Skeletal muscle tissue (tissue), 3 donors: ENCODE measurements at regions not wholly inside any gene's neighbourhood (a gene's known extent, or its start where the extent isn't known, plus 50 kb on each side); places are given as distances from the start of the nearest gene placed in this dataset.

Experiments
- H3K27ac ChIP-seq: one replicate; pipeline ENCODE4 v1.7.0; 2013; ENCODE audit warnings: mild to moderate bottlenecking, low read depth, low read length, inconsistent platforms
- H3K27me3 ChIP-seq, 3 donors: one replicate each; pipeline ENCODE4 v1.7.0; 2013; ENCODE audit warnings: low read length in 3 of 3; ENCODE audit not compliant: control insufficient read depth in 3 of 3, insufficient read depth in 3 of 3
- H3K36me3 ChIP-seq, 3 donors: one replicate each; pipeline ENCODE4 v1.7.0; 2013; ENCODE audit warnings: low read length in 3 of 3; ENCODE audit not compliant: control insufficient read depth in 3 of 3, insufficient read depth in 3 of 3
- H3K4me1 ChIP-seq, 3 donors: one replicate each; pipeline ENCODE4 v1.7.0; 2013; ENCODE audit warnings: low read length in 3 of 3, mild to moderate bottlenecking in 3 of 3; ENCODE audit not compliant: control insufficient read depth in 3 of 3, insufficient read depth in 3 of 3
- H3K4me3 ChIP-seq, 3 donors: one replicate each; pipeline ENCODE4 v1.7.0; 2013; ENCODE audit warnings: low read length in 3 of 3
- H3K9ac ChIP-seq, 3 donors: one replicate each; pipeline ENCODE4 v1.7.0; 2013; ENCODE audit warnings: low read length in 3 of 3, mild to moderate bottlenecking in 3 of 3, moderate library complexity in 2 of 3, low read depth in 1 of 3
- H3K9me3 ChIP-seq, 3 donors: one replicate each; pipeline ENCODE4 v1.7.0; 2013; ENCODE audit warnings: low read length in 3 of 3; ENCODE audit not compliant: control insufficient read depth in 3 of 3
- donor health status: Osteomylitis.

DNA sequence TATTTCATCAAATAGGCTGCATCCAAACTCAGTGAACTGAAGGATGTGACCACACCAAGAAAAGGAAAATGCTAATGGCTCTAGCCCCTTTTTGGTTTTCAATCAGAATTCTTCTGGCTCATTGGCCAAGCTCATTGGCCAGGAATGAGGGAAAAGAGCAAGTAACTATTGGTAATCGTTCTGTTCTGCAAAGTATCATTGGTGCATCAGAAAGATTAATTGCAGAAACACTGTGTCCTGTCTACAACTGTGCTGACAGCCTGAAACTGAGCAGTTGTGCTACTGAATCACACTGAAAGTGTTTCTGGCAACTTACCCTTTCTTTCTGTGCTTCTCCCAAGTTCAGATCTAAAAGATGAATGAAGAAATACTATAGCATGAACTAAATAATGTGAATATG lies 116.4 kb upstream of the ROBO2 start:
- Histone ChIP-seq H3K36me3 (no peaks in the 10 kb centered on the region), H3K9ac (no peak overlapping the region), H3K9me3 (no peaks in the 10 kb centered on the region), H3K27ac (no peak overlapping the region), H3K4me3 (no peak overlapping the region), H3K27me3 (no peaks in the 10 kb centered on the region), H3K4me1 (no peaks in the 10 kb centered on the region)

- Histone ChIP-seq H3K27ac (no peak overlapping the region), H3K4me1 (no peaks in the 10 kb centered on the region), H3K9ac (no peak overlapping the region), H3K4me3 (no peak overlapping the region), H3K36me3 (no peaks in the 10 kb centered on the region), H3K27me3 (no peaks in the 10 kb centered on the region), H3K9me3 (no peaks in the 10 kb centered on the region)
Measured at GRCh38 chr3:76930712-76931111, 109.2 kb upstream of the ROBO2 start.

GRCh38 chr3:76933245-76933644 lies 106.7 kb upstream of the ROBO2 start:
- Histone ChIP-seq H3K4me3 (no peak overlapping the region), H3K36me3 (no peaks in the 10 kb centered on the region), H3K9ac (no peak overlapping the region)

DNA sequence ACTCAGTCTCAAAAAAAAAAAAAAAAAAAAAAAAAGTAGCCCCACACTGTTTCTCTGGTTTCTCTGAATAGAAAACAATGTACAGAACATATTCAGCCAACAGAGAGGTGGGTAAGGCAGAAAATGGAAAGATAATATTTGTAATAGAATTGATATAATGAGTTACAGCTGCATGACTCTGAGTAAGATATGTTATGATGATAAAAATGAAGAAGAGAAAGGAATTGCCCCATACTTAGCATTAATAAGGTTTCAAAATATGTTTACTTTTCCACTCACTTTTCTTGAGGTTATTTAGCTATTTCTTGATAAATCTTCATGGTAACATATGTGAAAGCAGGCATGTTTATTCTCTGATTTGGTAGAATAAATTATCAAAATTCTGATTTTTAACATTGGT lies 100.9 kb upstream of the ROBO2 start:
- H3K9me3 ChIP-seq = no peaks in the 10 kb centered on the region
- H3K9ac ChIP-seq = no peak overlapping the region
- no peaks in the 10 kb centered on the region for H3K4me1 ChIP-seq
- H3K27me3 ChIP-seq = no peaks in the 10 kb centered on the region
- no peak overlapping the region for H3K4me3 ChIP-seq
- H3K36me3 ChIP-seq = no peaks in the 10 kb centered on the region
- H3K27ac ChIP-seq = no peak overlapping the region

More at GRCh38 chr3:76933245-76933644, 106.7 kb upstream of the ROBO2 start:
- no peaks in the 10 kb centered on the region for H3K9me3 ChIP-seq
- no peaks in the 10 kb centered on the region for H3K27me3 ChIP-seq
- H3K4me1 ChIP-seq = no peaks in the 10 kb centered on the region
- no peak overlapping the region for H3K27ac ChIP-seq

GRCh38 chr3:76940181-76940770 lies 99.6 kb upstream of the ROBO2 start:
- Histone ChIP-seq H3K36me3 (no peaks in the 10 kb centered on the region), H3K4me1 (no peaks in the 10 kb centered on the region), H3K9me3 (no peaks in the 10 kb centered on the region), H3K27ac (no peak overlapping the region), H3K27me3 (no peaks in the 10 kb centered on the region), H3K9ac (no peak overlapping the region), H3K4me3 (no peak overlapping the region)

DNA sequence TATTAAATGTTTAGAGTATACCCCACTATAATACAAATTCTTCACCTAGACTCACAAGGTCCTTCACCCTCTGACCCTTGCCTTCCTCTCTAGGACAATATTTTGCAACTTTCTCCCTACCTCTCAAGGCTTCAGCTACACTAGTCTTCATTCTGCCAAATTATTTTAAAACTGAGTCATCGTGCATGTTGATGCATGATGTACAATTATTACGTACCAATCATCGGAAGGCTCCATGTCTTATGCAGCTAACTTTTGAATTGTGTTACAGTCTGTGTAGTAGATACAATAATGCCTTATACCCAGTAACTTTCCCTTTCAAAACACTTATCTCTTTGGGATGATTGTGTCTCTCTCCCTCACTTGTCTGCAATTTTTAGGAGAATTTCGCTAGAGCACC lies 98.5 kb upstream of the ROBO2 start:
- no peaks in the 10 kb centered on the region for H3K27me3 ChIP-seq
- H3K9me3 ChIP-seq = no peaks in the 10 kb centered on the region
- no peak overlapping the region for H3K27ac ChIP-seq
- no peak overlapping the region for H3K9ac ChIP-seq
- no peaks in the 10 kb centered on the region for H3K36me3 ChIP-seq
- H3K4me1 ChIP-seq = no peaks in the 10 kb centered on the region
- H3K4me3 ChIP-seq = no peak overlapping the region

GRCh38 chr3:76942101-76942500 lies 97.8 kb upstream of the ROBO2 start:
- H3K4me1 ChIP-seq = no peaks in the 10 kb centered on the region
- no peak overlapping the region for H3K9ac ChIP-seq
- H3K27ac ChIP-seq = no peak overlapping the region
- no peak overlapping the region for H3K4me3 ChIP-seq
- no peaks in the 10 kb centered on the region for H3K9me3 ChIP-seq
- no peaks in the 10 kb centered on the region for H3K27me3 ChIP-seq
- no peaks in the 10 kb centered on the region for H3K36me3 ChIP-seq

DNA sequence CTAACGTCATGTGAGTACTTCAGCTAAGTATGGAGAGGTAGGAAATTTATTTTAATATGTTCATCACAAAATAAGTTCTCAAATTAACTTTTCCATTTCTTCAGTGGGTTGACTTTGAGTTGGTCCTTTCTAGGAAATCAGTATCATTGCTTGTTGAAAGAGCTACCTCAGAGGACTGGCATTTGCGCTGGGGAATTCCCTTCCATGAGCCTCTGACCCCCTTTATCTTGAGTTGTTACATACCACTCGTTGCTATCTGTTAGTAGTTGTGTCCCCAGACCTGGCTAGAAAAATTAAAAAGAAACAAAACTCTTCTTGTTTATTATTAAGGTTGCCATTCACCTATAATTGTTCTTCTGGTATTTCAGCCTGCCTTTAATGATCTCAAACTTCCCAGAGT lies 96.8 kb upstream of the ROBO2 start:
- H3K36me3 ChIP-seq = no peaks in the 10 kb centered on the region
- H3K9me3 ChIP-seq = no peaks in the 10 kb centered on the region
- no peak overlapping the region for H3K27ac ChIP-seq
- no peak overlapping the region for H3K9ac ChIP-seq
- H3K27me3 ChIP-seq = no peaks in the 10 kb centered on the region
- H3K4me3 ChIP-seq = no peak overlapping the region
- H3K4me1 ChIP-seq = no peaks in the 10 kb centered on the region

- no peak overlapping the region for H3K27ac ChIP-seq
- no peaks in the 10 kb centered on the region for H3K4me1 ChIP-seq
- H3K9ac ChIP-seq = no peak overlapping the region
- H3K36me3 ChIP-seq = no peaks in the 10 kb centered on the region
- no peaks in the 10 kb centered on the region for H3K27me3 ChIP-seq
- H3K9me3 ChIP-seq = no peaks in the 10 kb centered on the region
- H3K4me3 ChIP-seq = no peak overlapping the region
Measured at GRCh38 chr3:76943671-76944070, 96.2 kb upstream of the ROBO2 start.

DNA sequence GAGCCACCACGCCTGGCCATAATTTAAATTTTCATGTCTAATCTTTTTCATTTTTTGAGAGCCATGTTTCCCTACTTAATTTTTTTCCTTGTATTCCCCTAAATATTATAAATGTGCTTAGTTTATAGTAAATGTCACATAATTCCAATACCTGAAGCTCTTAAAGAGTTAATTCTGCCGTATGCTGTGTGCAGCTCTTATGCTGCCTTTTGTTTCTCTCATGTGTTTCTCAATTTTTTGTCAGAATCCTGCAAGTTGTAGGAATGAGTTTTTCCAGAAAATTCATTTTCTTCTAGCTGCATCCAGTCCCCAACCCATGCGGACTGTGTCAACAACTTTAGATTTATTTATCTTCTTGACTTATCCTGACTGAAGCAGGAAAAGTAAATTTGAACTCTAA lies 90.9 kb upstream of the ROBO2 start:
- Histone ChIP-seq H3K4me3 (no peak overlapping the region), H3K9me3 (no peaks in the 10 kb centered on the region), H3K36me3 (no peaks in the 10 kb centered on the region), H3K9ac (no peak overlapping the region), H3K4me1 (no peaks in the 10 kb centered on the region), H3K27me3 (no peaks in the 10 kb centered on the region), H3K27ac (no peak overlapping the region)

GRCh38 chr3:76949462-76949861 lies 90.4 kb upstream of the ROBO2 start:
- Histone ChIP-seq H3K27ac (no peak overlapping the region), H3K9me3 (no peaks in the 10 kb centered on the region), H3K4me1 (no peaks in the 10 kb centered on the region), H3K4me3 (no peak overlapping the region), H3K9ac (no peak overlapping the region), H3K36me3 (no peaks in the 10 kb centered on the region), H3K27me3 (no peaks in the 10 kb centered on the region)
